Sciatic nerve (tissue), 2 donors: ENCODE measurements at regions not wholly inside any gene's neighbourhood (a gene's known extent, or its start where the extent isn't known, plus 50 kb on each side); places are given as distances from the start of the nearest gene placed in this dataset.

Experiments
- ATAC-seq: fragments of 200-7000 bp; cut with Tn5 transposase; one replicate; pipeline ENCODE4 v1.9.1; 2020; ENCODE audit warnings: mild to moderate bottlenecking, moderate library complexity
- DNase-seq: peaks from one replicate; pipeline ENCODE4 v3.0.0-alpha.2; 2020; ENCODE audit warnings: low spot score
- intact Hi-C: fragments of 100-400 bp; cut with DNase I; formaldehyde crosslinking; loops from one replicate; pipeline ENCODE4 v1.14.2; 2022
- donor health status: DM: no; HTN: no; CAD: no.
- donor health status: DM: no; HTN: no; CAD: no.

DNA sequence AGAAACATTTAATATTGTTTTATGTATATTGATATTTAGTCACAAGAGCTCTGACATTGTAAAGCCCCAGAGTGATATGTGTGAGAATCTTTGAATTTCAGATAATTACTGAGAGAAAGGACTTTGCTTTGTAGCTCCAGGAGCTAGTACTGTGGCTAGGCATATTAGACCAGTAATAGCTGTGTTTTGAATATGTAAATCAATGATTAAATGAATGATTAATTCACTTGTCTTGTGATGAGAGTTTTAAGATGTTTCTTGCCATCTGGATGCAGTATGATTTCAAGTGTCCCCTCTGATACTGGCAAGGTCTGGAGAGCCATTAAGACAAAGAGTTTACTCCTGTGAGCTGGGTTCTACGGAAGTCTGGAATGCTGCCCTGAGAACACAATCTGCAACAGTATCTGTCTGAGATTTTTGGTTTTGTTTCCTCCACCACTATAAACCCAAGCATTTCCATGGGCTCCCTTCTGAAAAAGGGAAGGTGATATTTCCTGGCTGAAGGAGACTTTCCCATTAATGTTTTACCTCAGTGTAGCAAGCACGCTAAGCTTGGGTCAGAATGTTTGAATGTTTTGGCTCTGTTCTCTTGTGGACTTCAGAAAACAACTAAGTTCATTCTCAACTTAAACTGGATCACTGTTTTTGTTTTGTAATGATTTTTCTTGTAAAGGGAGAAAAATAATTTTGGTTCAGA, 61.3 kb upstream of the BICC1 start:
- DNase-seq: no peak
- intact Hi-C loops: no loop called here
- peak; percentile 21 for ATAC-seq

GRCh38 chr10:58453105-58453504, 59.6 kb upstream of the BICC1 start:
- intact Hi-C loops: no loop called here
- DNase-seq (no peak), ATAC-seq (peak; percentile 81)

DNA sequence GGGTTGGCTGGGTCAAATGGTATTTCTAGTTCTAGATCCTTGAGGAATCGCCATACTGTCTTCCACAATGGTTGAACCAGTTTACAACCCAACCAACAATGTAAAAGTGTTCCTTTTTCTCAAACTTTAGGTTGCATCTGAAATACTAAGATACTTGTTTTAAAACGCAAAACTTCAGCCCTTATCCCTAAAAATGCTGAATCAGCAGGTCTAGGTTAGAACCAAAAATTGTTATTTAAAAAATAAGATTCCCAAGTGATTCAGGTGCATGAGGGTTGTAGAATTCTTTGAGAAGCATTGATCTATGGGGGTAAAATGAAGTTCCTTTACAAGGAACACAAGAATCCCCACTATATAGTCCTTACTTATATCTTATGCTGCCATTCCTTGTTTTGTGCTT, 56.5 kb upstream of the BICC1 start:
- DNase-seq: no peak
- intact Hi-C loops: loop anchor here (2.0 kb wide), 1 partner anchor 19 kb away; no protein-coding TSS in a partner anchor
- ATAC-seq: no peak

GRCh38 chr10:58457761-58458616, 54.7 kb upstream of the BICC1 start:
- no peak for DNase-seq
- ATAC-seq: peak; percentile 87
- intact Hi-C loops: loop anchor here (2.0 kb wide), 1 partner anchor 17 kb away; no protein-coding TSS in a partner anchor

GRCh38 chr10:58459069-58459468, 53.6 kb upstream of the BICC1 start:
- DNase-seq (no peak), ATAC-seq (no peak)
- intact Hi-C loops: no loop called here

DNA sequence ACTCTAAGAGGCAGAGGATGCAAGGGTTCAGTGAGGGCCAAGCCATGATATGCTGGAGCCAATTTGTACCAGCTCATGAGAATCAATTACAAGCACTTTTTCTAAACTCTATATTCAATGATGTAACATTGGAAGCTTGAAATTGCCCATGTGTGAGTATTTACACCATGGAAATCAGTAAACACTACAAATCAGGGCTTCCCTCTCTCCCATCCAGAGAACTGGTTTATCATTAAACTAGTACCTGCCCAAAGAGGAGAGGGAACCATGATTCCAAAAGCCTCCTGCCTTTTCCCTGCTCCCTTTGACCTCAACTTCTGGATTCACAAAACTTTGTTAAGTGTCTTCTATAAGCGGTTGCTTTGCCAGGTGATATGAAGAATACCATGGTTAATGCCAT, 52.5 kb upstream of the BICC1 start:
- intact Hi-C loops: no loop called here
- ATAC-seq (no peak), DNase-seq (no peak)

GRCh38 chr10:58462863-58463507, 49.7 kb upstream of the BICC1 start:
- intact Hi-C loops: no loop called here
- DNase-seq: no peak
- no peak for ATAC-seq
